ENCODE measurements at regions not wholly inside any gene's neighbourhood (a gene's known extent, or its start where the extent isn't known, plus 50 kb on each side); places are given as distances from the start of the nearest gene placed in this dataset.

DNA sequence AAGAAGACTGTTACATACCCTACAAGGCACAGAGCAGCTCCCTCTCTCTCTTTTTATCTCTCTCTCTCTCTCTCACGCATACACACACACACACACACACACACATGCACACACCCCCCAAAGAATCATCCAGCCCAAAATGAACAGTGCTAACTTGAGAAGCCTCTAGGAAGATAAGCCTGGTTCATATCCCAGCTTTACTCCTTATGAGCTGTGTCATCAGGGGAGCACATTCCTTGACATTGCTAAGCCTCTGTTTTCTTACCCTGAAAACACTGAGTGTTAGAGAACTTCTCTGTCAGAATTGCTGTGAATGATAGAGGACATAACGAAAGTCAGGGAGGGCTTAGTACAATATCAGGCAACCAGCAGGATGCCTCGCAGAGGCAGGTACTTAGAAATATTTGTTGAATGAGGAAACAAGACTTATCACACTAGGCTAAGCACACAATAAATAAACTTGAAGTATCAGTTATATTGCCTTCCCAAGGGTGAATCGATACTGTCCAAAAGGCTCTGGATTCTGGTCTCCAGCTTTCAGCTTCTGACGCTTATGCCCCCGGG lies 725.6 kb upstream of the ID2 start:
- DNase-seq, result no peak

DNA sequence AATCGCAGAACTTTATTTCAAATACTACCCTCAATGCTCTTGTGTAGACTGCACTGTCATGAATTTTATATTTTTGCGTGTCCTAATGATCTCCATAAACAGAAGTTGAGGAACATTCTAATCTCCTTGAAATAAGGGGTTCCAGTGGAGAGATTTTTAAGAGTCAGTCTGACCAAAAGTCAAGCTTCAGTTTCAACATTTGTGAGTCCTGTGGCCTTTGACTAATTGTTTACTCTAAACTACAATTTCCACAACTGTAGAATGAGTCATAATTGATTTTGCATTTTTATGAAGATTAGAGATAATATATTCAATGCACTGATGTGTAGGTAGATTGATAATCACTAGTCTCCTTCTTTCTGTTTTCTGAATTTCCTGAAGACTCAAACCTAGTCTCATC lies 720.3 kb upstream of the ID2 start:
- DNase-seq, result no peak

- no peak for DNase-seq
Observed at GRCh38 chr2:7962161-7962560, 719.7 kb upstream of the ID2 start.

GRCh38 chr2:7963787-7964186 lies 718.1 kb upstream of the ID2 start:
- no peak for DNase-seq

GRCh38 chr2:7966032-7966431 lies 715.8 kb upstream of the ID2 start:
- no peak for DNase-seq

DNA sequence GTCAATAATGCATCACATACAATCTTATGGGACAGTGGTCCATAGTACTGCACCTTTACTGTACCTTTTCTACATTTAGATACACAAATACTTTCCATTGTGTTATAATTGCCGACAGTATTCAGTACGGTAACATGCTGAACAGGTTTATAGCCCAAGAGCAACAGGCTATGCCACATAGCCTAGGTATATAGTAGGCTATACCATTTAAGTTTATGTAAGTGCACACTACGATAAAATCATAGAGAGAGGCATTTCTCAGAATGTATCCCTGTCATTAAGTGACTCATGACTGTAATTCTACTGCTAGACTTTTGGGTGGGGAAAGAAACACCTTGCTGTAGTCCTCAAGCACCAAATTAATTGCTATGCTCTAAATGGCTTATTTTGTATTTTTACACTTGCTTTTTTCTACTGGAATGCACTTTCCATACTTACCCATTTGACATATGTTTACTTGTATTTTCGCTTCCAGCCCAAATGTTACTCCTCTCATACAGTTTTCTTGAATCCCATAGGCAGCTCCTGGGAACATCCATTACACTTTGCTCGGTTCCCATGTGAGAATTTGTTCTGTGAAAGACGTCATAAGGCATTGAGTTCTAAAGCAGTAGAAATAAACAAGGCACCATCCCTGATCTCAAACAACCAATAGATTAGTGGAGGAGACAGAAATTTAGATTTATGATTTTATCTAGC lies 714.0 kb upstream of the ID2 start:
- DNase-seq, result no peak

DNA sequence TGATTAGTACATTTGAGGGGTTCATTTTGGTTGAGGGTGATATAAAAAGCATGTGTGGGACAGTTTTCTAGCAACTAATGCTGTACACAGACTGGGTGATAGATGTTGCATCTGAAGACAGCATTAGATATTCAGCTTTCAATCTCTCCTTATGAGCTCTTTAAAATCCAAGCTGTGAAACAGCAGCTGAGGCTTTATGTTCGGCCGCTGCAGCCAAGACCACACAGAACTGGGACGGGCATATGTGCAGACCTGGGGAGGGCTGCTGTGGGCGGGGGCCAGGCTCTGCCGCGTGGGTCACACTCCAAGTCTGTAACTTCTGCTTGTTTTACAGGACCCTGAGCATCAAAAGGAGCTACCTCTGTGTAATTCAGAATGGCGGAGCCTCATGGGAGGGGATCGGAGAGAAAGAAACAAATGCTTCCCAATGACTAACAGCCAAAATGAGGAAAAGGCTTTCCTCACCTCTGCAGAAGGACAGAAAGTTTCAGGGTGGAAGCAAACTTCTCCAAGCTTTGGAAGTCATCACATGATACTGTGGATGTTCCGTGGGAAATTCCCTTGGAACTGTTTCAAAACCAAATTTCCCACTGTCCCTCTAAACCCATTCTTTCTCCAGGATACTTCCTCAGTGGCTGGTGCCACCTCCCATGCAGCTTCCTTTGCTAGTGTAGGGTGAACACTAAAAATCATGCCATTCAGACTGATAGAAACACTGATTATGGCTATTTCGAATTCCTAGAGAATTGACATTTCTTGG lies 711.9 kb upstream of the ID2 start:
- no peak for DNase-seq

GRCh38 chr2:7971248-7971647 lies 710.6 kb upstream of the ID2 start:
- DNase-seq, result no peak

DNA sequence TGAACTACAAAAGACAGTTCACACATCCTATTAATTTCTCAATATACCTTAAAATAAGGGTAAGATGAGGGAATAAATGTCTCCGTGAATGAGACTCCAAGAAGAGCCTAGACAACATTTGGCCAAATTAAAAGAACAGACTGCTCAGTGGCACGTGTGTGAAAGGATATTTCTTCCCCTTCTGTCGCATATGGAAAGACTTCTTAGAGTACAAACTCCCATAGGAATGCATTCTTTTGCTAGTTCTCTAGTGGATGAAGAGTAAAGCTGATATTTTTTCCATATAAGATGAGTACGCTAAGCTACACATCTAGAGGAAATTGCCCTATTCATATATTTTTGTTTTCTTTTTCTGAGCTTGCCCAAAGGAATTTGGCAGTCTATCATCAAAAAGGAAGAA lies 710.0 kb upstream of the ID2 start:
- DNase-seq, result no peak

DNA sequence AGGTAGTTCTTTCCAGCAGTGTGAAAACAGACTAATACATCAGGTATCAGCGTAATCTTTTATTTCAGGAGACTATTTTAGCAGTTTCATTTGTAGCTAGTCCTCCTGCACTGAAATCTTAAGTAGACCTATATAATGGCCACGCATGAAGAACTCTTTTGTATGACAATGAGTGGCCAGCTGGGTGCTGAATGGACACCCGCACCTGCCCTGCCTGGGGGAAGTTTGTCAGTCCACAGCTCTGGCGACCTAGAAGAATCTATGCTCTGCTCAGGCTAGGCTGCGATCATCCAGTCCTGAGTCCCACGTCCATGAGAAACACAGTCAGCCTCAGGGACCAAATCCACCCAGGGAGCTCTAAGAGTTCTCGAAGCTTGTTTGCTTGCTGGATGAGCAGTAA lies 709.2 kb upstream of the ID2 start:
- DNase-seq, result no peak

DNA sequence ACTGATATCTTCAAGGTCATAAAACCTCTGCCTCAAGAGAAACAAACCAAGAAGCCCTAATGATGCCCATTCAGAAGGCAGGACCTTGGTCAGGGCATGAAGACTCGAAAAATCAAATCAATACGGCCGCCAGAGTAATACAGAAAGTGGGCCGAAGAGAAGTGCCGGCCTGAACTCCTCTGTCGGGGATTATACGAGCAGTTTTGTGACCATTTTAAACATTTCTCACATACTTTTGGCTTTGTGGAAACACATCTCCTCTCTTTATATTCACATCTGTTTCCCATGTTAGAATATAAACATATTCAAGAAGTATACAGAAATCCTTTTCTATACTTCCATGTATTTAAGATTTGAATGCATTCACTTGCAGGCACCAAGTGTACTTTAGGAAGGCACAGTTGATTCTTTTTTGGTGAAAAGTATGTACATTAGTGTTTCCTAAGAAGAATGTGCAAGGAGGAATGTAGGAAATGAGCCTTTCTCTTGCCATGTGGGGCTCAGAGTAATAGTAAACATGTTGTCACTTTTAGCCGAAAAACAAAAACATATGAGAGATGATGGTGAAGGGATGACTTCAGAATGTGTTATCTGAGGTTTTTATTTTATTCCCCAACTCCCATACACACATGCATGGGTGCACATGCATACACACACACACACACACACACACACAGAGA lies 707.9 kb upstream of the ID2 start:
- DNase-seq, result no peak

DNA sequence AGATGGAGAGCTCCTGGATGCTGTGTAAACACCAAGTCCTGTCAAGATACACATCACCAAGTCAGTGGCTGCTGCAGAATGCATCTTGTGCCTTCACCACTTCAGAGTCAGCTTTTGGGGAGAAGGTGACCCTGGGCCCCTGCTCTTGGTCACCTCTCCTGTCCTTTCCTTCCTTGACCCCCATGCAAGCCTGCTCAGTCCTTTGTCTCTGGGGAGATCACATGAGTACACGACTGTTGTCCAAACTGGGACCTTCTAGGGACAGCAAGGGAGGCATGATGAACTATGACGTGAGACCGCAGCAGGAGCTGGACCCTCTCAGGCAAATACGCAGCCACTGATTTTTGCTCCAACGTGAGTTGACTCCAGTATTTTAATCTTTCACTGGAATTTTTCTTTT lies 706.9 kb upstream of the ID2 start:
- DNase-seq, result no peak

DNA sequence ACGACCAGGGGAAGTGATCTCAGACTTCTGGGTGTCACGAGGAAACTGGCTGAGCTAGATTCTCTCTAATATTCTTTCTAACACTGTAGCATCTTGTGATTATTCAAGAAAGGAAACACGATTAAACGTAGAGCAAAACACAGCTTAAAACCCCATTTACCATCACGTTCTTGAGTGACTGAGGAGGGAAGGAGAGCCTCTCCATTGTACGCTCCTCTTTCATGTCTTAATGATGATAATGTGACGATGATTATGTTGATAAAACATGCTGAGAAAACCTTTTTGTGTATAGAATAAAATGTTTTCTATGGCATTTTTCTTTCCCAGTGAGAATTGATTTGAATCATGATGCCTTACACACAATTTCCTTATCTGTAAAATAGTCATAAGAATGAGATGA lies 705.6 kb upstream of the ID2 start:
- no peak for DNase-seq

DNA sequence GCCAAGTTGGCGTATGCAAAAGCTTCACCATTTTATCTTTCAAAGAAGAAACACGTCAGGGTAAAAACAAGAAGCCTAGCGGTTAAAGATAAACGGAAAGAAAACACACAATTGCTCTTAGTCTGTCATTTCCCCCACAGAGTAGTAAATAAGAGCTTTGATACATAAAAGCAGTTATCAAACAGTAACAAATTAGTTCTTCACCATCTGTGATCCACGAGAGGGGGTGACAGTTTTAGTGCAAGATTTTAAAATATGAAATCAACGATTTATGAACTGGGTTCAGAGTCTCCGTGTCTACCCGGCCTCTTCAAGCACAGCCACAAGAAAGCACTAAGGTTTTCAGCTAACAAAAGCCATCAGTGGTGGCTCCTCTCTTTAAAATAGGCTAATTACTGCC lies 703.9 kb upstream of the ID2 start:
- DNase-seq, result no peak

- DNase-seq, result no peak
Observed at GRCh38 chr2:7982054-7982453, 699.8 kb upstream of the ID2 start.

DNA sequence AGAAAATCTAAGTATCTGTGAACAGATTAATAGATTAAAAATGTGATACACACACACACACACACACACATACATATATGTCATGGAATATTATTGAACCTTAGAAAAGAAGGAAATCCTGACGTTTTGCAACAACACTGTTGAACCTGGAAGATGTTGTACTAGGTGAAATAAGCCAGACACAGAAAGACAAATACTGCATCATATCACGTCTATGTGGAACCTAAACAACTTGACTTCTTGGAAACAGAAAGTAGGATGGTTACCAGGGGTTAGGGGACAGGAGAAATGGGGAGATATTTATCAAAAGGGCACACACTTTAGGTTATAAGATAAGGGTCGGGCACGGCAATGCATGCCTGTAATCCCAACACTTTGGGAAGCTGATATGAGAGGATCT lies 698.4 kb upstream of the ID2 start:
- no peak for DNase-seq

DNA sequence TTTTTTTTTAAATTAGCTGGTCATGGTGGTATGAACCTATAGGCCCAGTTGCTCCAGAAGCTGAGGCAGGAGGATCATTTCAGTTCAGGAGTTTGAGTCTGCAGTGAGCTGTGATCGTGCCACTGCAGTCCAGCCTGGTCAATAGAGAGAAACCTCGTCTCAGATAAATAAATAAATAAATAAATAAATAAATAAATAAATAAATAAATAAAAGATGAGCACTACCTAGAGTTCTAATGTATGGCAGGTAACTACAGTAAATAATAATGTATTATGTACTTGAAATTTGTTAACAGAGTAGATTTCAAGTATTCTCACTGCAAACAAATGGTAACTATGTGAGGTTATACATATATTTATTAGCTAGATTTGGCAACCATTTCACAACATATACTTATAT lies 697.9 kb upstream of the ID2 start:
- no peak for DNase-seq

DNA sequence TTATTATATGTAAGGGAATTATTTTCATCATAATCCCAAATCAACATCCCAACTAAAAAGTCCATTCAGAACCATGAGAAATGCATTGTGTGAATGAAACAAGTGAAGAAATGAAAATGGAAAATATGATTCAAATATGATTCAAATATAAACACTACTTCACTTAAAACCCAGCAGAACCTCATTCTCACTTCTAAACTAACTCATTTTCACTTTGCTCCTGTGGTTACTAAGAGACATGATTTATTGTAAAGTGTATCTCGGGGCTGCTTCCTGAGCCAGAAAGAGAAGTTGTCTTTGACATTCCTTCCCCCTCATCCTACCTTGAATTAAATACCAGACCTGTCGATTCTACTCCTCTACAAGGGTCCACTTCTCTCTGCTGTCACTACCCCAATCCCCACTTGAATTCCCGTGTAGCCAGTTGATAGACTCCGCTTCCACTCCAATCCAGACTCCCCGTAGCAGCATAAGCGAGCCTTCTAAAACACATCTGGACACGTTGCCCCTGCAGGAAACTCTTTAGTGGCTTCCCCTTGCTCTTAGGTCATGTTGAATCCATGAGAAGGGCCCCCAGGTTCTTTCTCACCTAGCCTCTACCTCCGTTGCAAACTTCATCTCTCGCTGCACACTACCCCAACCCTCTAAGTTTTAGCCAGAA lies 697.0 kb upstream of the ID2 start:
- no peak for DNase-seq

DNA sequence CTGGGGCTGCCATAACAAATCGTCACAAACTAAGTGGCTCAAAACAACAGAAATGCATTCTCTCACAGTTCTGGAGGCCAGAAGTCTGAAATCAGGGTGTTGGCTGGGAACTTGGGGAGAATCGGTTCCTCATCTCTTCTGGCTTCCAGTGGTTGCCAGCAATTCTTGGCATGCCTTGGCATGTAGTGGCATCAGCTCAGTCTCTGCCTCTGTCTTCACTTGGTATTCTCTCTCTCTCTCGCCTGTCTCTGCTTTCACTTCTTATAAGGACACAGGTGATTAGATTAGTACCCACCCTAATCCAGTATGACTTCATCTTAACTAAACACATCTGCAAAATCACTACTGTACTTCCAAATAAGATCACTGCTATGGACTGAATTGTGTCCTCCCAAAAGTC lies 695.4 kb upstream of the ID2 start:
- peak; percentile 31 for DNase-seq

- DNase-seq, result no peak
Observed at GRCh38 chr2:7987992-7988391, 693.9 kb upstream of the ID2 start.

DNA sequence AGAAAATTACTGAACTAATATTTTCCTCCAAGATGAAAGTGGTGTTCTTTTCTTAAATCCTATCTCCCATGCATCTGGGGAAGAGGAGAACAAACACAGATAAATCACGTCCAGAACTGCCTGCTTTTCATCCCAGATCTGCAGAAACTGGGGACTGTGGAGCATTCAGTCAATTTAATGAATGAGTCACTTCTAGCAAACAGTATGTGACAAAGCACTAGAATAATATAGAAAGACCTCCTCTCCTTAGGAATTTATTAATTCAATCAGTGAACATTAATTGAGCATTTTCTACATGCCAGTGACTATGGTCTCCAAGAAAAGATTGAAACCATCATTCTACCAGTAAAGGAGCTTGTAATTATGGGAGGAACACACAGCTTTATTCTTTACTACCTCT lies 693.4 kb upstream of the ID2 start:
- DNase-seq, result no peak

GRCh38 chr2:7989823-7990222 lies 692.0 kb upstream of the ID2 start:
- no peak for DNase-seq
